ENCODE measurements at regions not wholly inside any gene's neighbourhood (a gene's known extent, or its start where the extent isn't known, plus 50 kb on each side); places are given as distances from the start of the nearest gene placed in this dataset.

DNA sequence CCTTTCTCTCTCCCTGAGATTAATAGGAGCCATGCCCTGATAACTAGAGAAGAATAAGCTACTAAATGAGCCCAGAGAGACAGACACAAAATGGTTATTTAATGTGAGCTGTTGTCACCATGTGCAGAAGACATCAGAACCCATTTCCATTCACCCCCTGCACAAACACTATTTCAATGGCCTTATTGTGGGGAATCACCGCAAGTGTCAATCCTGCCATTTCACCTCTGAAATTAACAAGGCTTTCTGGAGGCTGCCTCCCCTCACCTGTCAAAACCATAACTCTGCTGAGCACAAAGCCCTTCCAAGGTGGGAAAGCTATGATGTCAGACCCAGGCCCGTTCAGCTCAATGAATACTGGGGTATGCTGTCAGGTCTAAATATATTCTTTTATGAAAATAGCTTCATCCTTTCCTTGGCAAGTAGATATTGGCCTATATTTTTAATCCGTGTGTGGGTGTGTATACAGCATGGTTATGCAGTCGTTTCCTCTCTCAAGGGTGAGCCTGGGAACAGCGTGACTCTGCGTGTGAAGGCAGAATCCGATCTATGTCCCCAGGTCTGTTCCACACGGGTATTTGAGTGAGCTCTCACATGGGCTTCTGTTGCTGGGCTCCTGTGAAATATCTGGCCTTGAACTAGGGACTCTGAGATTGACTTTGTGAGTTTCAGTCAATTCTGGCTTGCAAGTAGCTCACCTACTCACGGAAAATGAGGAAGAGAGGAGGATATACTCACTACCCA is 266.3 kb downstream of the FBXW7 start:
- intact Hi-C loops (cut with micrococcal nuclease), result no loop called here
- ChIA-PET POLR2A (no interaction called here), RAD21 (ENCODE audit: low non-redundant PET in 1 of 2, low total read pairs in 2 of 2, uncharacterized antibody in 2 of 2, unreplicated experiment in 2 of 2) (no interaction called here), CTCF (no interaction called here)
- Histone ChIP-seq H3K9ac (ENCODE audit: low read length) (no peak overlapping the region), H3K4me3 (replicated peaks in 1 of 2; ENCODE audit: low read depth in 1 of 2, low read length in 2 of 2) (no peak overlapping the region), H3K27me3 (ENCODE audit: insufficient read depth, low read length) (no peaks in the 10 kb centered on the region), H3K4me2 (ENCODE audit: low read length) (no peak overlapping the region), H2AFZ (ENCODE audit: low read depth, low read length, poor library complexity, severe bottlenecking) (no peak overlapping the region), H3K9me2 (ENCODE audit: insufficient read depth) (no peaks in the 10 kb centered on the region), H3K27ac (ENCODE audit: low read depth, low read length) (no peak overlapping the region), H3K4me1 (ENCODE audit: control insufficient read depth in 1 of 2, insufficient read depth in 2 of 2, low read length in 2 of 2) (no peaks in the 10 kb centered on the region), H3K79me2 (ENCODE audit: insufficient read depth, low read length) (no peaks in the 10 kb centered on the region), H4K20me1 (ENCODE audit: insufficient read depth) (no peaks in the 10 kb centered on the region), H3K36me3 (ENCODE audit: control insufficient read depth in 1 of 2, insufficient read depth in 2 of 2, low read length in 2 of 2) (no peaks in the 10 kb centered on the region), H3K9me3 (ENCODE audit: control insufficient read depth in 1 of 2, insufficient read depth in 1 of 2, low read depth in 1 of 2, low read length in 2 of 2) (no peaks in the 10 kb centered on the region)
- TF ChIP-seq TCF7L2 (IDR thresholded peaks at IDR 0.05; ENCODE audit: borderline replicate concordance, extremely low read depth, insufficient read depth, insufficient read length) (no peak), EGR1 (IDR thresholded peaks at IDR 0.05; ENCODE audit: low read depth) (no peak), REST (IDR thresholded peaks at IDR 0.05; ENCODE audit: low read depth) (no peak), CBX3 (IDR thresholded peaks at IDR 0.05; ENCODE audit: low read depth) (no peak), SIN3A (IDR thresholded peaks at IDR 0.05; ENCODE audit: low read depth) (no peak), FOSL1 (IDR thresholded peaks at IDR 0.05; ENCODE audit: low read depth) (no peak), POLR2A (IDR thresholded peaks at IDR 0.05; ENCODE audit: borderline replicate concordance, extremely low read depth, insufficient read depth, insufficient read length) (no peak)
- no peak for DNase-seq (ENCODE audit: low read depth, low spot score)
- BruUV-seq (replicated peaks), result no TSS peak
- ATAC-seq, result no peak
